ES-I3 (cell line): ENCODE measurements at regions not wholly inside any gene's neighbourhood (a gene's known extent, or its start where the extent isn't known, plus 50 kb on each side); places are given as distances from the start of the nearest gene placed in this dataset.

ENCODE experiments used
- H3K36me3 ChIP-seq: 2 replicates; pipeline ENCODE4 v1.6.1; 2013; ENCODE audit warnings: mild to moderate bottlenecking, low read length, control low read depth, moderate library complexity; ENCODE audit not compliant: insufficient read depth
- H3K4me1 ChIP-seq: 2 replicates; pipeline ENCODE4 v1.6.1; 2013; ENCODE audit warnings: mild to moderate bottlenecking, control low read depth, low read length; ENCODE audit not compliant: insufficient read depth
- H3K9ac ChIP-seq: 2 replicates; pipeline ENCODE4 v1.6.1; 2013; ENCODE audit warnings: low read depth, mild to moderate bottlenecking, low read length, moderate library complexity
- H3K9me3 ChIP-seq: 2 replicates; pipeline ENCODE4 v1.6.1; 2013; ENCODE audit warnings: mild to moderate bottlenecking, low read length, moderate library complexity; ENCODE audit not compliant: control insufficient read depth, insufficient read depth

DNA sequence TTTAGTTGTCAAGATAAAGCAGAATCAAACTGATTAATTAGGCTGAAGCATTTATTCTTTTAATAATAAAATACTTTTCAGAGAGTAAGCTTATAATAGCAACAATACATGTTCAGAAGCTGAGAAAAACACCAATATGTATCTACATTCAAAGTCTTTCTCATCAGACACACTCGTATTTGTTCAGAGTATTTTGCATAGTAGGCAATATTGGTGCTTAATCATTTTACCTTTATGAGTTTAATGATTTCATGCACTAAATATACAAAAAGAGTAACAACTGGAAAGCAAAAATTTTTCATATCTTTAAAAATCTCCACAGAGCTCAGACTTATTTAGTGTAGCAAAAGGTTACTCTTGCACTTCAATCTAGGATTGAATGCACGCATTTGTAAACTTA lies 313.9 kb downstream of the ZEB2 start:
- H3K9me3 ChIP-seq: no peaks in the 10 kb centered on the region
- 0 out of 2 replicates have a peak, but pooled peaks cover 2% of the 10 kb centered on the region for H3K4me1 ChIP-seq
- no peak overlapping the region for H3K9ac ChIP-seq
- no peaks in the 10 kb centered on the region for H3K36me3 ChIP-seq

DNA sequence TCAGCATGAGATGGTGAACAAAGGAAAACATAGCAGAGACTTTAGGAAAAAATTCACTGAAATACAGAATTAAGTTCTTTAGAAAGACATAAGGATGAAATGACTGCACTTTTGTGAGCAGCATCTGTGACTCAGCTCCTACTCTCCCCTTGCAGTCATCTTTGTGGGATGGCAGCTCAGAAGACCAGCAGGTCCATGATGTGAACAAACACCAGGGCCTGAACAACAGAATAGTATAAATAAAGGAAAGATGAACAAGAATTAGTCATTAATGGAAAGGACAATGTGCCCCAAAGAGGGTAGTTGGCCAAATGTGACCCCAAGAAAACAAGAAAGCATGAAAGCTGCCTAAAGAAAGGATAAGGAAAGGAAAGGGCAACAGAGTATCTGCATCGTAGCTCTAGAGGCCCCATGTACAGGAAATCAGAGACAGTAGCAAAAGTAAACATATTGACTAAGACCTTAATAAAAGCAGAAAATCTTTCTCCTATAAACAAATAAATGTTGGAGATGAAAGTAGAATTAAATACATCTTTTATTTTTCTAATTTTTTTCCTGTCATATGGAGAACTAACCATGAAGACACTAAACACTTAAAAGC lies 318.0 kb downstream of the ZEB2 start:
- H3K9ac ChIP-seq: no peak overlapping the region
- H3K9me3 ChIP-seq: no peaks in the 10 kb centered on the region
- H3K36me3 ChIP-seq: no peaks in the 10 kb centered on the region
- peaks cover 9% of the 10 kb centered on the region; the same call in 1 of the 2 replicates for H3K4me1 ChIP-seq

DNA sequence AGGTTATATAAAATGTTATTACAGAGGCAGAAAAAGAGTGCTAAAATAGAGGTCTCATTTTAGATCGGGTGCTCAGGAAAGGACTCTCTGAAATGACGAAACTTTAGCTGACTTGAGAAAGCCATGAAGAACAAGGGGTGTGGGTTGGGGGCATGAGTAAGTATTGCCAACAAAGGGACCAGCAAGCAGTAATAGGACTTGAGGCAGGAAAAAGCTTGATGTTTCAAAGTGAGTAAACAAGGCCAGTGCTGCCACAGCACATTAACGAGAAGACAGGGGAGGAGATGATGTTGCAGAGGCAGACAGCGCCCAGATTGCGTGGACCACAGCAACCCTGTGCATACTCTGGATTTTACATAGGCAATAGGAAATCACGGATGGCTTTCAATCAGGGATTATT lies 318.8 kb downstream of the ZEB2 start:
- Histone ChIP-seq H3K9me3 (no peaks in the 10 kb centered on the region), H3K9ac (no peak overlapping the region), H3K36me3 (no peaks in the 10 kb centered on the region), H3K4me1 (peaks cover 9% of the 10 kb centered on the region; the same call in 1 of the 2 replicates)

DNA sequence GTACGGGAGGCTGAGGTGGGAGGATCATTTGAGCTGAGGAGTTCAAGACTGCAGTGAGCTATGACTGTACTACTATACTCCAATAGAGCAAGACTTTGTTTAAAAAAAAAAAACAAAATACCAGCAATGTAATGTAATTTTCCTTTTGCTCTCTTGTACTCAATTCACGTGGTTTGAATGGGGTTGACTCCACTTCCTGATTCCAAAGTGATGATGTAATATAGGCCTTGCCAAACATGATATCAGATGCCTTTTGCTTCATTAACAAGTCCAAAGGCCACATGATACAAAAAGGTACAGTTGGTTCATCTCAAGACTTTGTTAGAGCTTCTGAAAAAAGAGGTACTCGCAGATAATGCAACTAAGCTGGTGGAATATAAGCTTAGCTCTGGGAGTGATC lies 321.8 kb downstream of the ZEB2 start:
- peaks cover 9% of the 10 kb centered on the region; the same call in 1 of the 2 replicates for H3K4me1 ChIP-seq
- no peak overlapping the region for H3K9ac ChIP-seq
- no peaks in the 10 kb centered on the region for H3K36me3 ChIP-seq
- H3K9me3 ChIP-seq: no peaks in the 10 kb centered on the region

DNA sequence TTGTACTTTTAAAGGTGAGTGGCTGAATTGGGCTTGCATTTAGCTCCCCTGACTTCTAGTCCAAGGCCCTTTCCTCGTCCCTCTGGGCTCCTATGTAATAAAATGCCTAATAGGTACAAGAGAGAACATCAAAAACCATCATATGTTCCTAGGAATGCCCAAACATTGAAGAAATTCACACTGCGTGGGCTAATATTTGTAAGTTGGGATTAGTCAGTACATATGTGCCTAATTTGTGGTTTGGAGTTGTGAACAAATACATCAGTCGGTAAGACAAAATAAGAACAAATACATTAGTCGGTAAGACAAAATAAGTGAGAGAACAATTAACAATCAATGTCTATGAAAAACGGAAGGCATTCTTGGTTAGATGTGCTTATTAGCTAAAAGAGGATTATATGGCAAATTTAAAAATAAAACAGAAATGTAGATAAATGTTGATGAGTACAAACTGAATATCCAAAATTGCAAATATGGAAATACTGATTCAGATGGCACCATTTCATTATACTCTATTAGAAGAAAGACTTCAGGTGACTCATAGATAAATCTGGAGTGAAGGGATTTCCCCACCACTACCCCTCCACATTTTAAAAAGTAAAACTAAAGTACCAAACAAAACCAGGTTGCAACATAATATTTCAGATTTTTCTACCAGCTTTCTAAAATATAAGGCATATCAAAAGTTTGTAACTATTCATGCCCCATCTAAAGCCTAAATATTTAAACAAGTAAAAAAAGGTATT lies 325.4 kb downstream of the ZEB2 start:
- peaks cover 9% of the 10 kb centered on the region; the same call in 1 of the 2 replicates for H3K4me1 ChIP-seq
- no peaks in the 10 kb centered on the region for H3K36me3 ChIP-seq
- no peaks in the 10 kb centered on the region for H3K9me3 ChIP-seq
- H3K9ac ChIP-seq: no peak overlapping the region

DNA sequence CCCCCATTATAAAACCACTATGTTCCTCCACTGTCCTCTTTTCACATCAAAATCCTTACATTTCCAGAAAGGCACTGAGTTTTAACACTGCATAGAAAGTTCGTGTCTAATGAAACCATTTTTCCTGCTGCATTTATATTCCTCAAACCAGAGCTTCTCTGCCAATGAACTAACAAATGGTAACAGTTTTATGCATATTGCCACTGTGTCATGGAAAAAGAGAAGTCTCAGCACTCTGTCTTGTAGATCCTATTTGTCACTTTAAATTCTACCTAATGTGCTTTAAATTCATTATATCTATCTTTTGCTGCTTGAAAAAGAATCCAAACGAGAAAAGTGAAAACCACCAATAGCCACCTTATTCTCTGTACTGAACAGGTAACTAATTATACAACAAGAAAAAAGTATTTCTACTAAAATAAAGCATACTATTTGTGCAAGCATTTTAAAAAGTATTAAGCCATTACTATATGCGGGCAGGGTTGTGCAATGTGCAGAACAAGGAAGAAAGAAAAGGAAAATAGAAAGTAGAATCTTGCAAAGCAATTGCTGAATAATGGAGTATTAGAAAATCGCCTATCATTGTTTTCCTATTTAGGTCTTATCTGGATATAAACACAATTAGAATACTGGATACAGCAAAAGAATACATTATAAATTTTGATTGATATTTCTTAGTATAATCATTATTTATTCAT lies 328.9 kb downstream of the ZEB2 start:
- H3K9me3 ChIP-seq: no peaks in the 10 kb centered on the region
- H3K9ac ChIP-seq: no peak overlapping the region
- H3K4me1 ChIP-seq: no peaks in the 10 kb centered on the region
- H3K36me3 ChIP-seq: no peaks in the 10 kb centered on the region

DNA sequence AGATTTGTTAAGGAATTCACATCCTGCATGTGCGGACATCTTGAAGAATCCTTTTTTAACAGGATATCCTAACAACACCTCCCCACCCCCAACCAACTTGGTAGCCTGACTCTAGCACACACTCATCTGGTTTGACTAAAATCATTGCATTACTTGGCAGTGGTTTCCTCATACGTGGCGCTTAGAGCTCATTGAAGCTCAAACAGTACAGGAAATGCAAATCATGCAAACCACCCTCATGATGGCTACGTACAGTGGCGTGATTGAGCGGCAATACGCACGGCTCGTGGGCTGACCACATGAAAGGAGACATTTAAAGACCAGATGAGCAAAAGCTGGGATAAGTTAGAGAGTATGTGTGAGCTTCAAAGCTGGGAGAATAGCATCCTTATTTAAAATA lies 336.2 kb downstream of the ZEB2 start:
- no peak overlapping the region for H3K9ac ChIP-seq
- H3K4me1 ChIP-seq: no peaks in the 10 kb centered on the region; the same call in 1 of the 2 replicates
- H3K36me3 ChIP-seq: no peaks in the 10 kb centered on the region
- no peaks in the 10 kb centered on the region; the same call in 1 of the 2 replicates for H3K9me3 ChIP-seq

DNA sequence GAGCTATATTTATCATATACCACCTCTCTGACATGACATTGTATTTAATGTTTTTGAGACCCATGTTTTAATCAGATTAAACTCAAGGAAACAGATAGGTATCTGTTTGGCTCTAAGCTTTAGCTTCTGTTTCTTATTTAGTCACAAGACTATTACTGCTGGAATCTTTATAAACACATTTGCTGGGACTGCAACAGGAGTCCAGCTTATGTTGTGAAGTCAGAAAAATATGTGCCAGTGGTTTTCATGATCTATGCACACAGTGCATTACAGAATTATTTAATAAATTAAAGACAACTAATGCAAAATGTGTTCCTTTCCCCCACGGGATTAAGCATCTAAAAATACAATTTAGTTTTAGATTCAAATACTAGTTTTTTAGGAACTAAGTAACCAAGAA lies 338.9 kb downstream of the ZEB2 start:
- no peak overlapping the region for H3K9ac ChIP-seq
- no peaks in the 10 kb centered on the region; the same call in 1 of the 2 replicates for H3K4me1 ChIP-seq
- no peaks in the 10 kb centered on the region; the same call in 1 of the 2 replicates for H3K9me3 ChIP-seq
- H3K36me3 ChIP-seq: no peaks in the 10 kb centered on the region; the same call in 1 of the 2 replicates

DNA sequence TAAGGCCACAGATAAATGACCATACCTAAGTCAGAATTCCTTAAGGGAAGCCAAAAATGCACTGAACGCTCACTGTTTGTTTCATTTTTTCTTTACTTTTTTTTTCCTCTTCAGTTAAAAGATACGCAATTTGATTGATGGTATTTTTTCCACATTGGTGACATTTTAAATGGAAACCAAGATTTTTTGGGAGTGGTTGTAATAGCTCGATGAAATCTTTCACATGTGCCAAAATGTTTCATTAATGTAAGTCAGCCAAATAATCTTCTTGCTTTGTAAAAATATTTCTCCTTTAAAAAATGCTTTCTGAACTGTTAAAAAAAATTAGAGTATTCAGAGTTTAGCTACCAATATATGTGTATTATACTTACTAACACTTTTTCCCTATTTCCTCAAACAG lies 339.8 kb downstream of the ZEB2 start:
- Histone ChIP-seq H3K4me1 (no peaks in the 10 kb centered on the region; the same call in 1 of the 2 replicates), H3K36me3 (no peaks in the 10 kb centered on the region; the same call in 1 of the 2 replicates), H3K9me3 (no peaks in the 10 kb centered on the region; the same call in 1 of the 2 replicates), H3K9ac (no peak overlapping the region)

DNA sequence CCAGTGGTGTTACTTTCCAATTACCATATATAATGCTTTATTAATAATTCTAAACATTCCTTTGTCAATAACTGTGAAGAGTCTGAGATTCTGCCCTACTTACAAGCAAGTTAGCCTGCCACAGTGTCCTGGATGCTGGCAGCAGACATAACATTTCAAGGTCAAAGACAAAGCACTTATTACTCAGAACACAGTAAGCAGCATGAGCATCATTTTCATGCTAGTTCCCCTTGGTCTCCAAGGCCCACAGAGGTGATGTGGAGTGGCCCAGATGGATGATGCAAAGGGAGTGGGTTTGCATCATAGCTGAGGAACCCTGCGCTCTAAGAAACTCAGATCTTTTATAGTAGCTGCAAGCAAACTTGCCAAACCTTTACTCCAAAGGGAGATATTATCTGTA lies 349.7 kb downstream of the ZEB2 start:
- no peaks in the 10 kb centered on the region for H3K9me3 ChIP-seq
- H3K4me1 ChIP-seq: no peaks in the 10 kb centered on the region
- H3K9ac ChIP-seq: no peak overlapping the region
- H3K36me3 ChIP-seq: no peaks in the 10 kb centered on the region

DNA sequence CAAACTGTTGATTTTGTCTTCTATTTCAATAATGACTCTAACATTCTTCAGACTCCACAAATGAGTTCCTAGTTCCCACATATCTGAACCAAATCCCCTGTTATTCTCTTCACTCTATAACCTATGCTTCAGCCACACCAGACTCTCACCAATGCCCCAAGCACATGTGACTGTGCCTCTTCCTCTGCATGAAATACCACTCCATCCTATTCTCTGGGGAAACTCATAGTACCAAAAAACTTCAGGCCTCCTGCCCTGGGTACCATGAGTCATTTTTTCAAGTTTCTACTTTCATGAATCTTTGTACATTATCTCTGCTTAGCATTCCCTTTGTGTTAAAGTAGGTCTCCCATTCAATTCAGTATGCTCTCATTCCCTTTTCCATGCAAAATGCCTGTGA lies 353.2 kb downstream of the ZEB2 start:
- Histone ChIP-seq H3K36me3 (no peaks in the 10 kb centered on the region), H3K4me1 (no peaks in the 10 kb centered on the region), H3K9me3 (no peaks in the 10 kb centered on the region), H3K9ac (no peak overlapping the region)

DNA sequence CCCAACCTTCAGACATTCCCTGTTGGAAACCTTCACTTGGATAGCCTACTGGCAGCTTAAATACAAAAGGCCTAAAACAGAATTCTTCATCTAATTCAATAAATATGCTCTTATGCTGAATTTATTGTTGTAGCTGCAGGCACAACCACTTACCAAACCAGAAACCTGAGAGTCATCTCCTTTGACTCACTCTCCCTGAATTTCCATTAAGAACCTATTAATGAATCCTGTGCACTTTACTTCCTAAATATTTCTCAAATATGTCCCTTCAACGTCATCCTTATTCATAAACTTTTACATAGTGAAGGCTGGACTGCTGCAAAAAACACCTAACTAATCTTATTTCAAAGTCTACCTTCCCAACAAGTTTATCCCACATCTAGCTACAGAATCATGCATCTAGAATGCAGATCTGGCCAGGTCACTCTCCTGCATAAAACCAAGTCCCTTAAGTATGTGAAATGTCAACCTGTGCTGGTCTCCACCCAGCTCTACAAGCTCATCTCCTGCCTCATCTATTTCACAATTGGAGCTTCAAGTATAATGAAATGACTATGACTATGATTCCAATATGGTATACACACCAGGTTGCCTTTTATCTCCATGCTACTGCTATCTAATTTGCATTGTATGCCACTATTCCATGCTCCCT lies 354.2 kb downstream of the ZEB2 start:
- no peak overlapping the region for H3K9ac ChIP-seq
- no peaks in the 10 kb centered on the region for H3K9me3 ChIP-seq
- H3K4me1 ChIP-seq: no peaks in the 10 kb centered on the region
- H3K36me3 ChIP-seq: no peaks in the 10 kb centered on the region

DNA sequence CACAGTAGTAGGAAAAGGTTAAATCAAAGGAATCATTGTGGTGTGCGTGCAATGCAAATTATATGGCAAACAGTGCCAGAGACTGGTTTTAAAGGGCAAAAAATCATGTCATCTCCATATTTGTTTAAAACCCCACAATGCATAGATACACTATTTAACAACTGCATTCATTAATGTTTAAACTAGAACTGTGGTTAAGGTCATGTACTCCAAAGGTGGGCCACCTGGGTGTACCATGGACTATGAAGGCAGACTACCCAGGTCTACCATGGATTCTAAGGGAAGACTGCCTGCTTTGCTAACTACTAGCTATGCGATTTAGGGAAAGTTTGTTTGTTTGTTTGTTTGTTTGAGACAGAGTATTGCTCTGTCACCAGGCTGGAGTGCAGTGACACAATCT lies 356.3 kb downstream of the ZEB2 start:
- no peak overlapping the region for H3K9ac ChIP-seq
- H3K36me3 ChIP-seq: no peaks in the 10 kb centered on the region
- H3K9me3 ChIP-seq: no peaks in the 10 kb centered on the region
- H3K4me1 ChIP-seq: no peaks in the 10 kb centered on the region

DNA sequence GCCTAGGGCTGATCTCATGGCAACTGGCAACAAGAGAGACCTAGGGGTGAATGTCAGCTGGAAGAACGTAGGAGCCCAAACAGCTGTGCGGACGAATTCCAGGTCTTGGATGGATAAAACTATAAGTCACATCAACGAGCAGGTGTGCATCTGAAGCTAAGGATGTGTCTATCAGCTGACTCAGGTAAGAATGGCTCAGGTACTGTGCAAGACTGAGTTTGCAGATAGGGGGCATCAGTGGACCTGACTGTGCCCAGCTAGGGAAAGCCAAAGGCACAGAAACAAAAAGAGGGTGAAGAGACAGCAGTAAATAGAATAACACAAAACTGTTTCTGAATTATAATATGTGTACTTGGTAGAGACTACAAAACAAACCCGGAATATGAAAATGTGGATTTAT lies 357.3 kb downstream of the ZEB2 start:
- Histone ChIP-seq H3K9me3 (no peaks in the 10 kb centered on the region), H3K4me1 (peaks cover 5% of the 10 kb centered on the region; the same call in 1 of the 2 replicates), H3K9ac (no peak overlapping the region), H3K36me3 (no peaks in the 10 kb centered on the region)
